Stimulated activated CD4-positive, alpha-beta T cell treated with anti-CD3 and anti-CD28 coated beads, Interleukin-1b, Interleukin-23, amount 100 ng/mL, for 4 hours (primary cell): ENCODE measurements at regions not wholly inside any gene's neighbourhood (a gene's known extent, or its start where the extent isn't known, plus 50 kb on each side); places are given as distances from the start of the nearest gene placed in this dataset.
"Not testable (repeated sequence)": the region's sequence is repeated elsewhere in the genome, so short reads cannot be mapped to it uniquely, and the experiment has no call there.

Experiments
- DNase-seq, 2 donors: peaks; one replicate each; pipeline ENCODE4 v3.0.0-alpha.2; 2020; ENCODE audit warnings: low read depth in 2 of 2

DNA sequence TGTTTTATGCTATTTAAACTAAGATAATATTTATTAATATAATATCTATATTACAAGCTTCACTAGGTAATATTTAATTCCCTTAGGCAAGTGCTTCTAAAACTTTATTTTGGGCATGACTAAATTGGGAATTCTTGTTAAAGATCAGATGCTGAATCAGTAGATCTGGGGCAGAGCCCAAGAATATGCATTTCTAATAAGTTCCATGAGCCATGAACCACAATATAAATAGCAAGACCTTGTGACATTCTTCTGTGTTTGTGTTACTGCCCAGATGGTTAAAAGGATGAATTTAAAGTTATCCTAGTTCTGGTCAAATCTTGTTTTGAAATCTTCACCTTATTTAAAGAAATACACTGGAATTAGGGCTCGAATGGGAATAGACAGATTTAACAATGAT, 258.4 kb upstream of the CACNA2D1 start:
- DNase-seq = no peak

DNA sequence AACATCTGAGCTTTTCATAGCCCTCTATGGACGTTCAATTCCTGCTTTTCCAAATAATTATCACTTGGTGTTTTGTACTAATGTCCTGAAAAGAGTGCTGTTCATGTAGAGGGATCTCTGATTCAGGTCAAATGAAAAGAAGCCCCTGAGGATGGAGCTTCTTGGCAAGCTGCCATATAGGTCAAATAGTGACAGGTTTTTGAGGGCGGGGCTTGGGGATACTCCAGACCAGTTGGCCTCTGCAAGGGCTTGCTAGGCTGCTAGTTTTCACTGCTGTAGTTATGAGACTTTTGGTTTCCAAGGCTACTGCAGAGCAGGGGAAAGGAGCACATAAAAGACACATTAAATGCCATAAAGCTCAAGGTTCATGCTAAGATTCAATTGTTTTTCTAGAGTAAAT, 257.2 kb upstream of the CACNA2D1 start:
- DNase-seq = no peak

DNA sequence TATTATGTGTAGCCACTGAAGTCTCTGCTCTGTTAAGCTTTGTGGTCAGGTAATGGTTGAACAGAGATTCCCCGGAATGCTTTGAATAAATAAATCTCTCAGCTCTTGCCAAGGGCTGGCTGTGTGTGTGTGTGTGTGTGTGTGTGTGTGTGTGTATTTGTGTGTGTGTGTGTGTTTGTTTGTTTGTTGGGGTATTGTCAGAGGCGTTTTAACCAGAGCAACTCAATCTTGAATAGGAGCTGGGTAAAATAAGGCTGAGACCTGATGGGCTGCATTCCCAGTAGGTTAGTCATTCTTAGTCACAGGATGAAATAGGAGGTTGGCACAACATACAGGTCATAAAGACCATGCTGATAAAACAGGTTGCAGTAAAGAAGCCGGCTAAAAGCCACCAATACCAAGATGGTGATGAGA, 256.2 kb upstream of the CACNA2D1 start:
- no peak for DNase-seq

DNA sequence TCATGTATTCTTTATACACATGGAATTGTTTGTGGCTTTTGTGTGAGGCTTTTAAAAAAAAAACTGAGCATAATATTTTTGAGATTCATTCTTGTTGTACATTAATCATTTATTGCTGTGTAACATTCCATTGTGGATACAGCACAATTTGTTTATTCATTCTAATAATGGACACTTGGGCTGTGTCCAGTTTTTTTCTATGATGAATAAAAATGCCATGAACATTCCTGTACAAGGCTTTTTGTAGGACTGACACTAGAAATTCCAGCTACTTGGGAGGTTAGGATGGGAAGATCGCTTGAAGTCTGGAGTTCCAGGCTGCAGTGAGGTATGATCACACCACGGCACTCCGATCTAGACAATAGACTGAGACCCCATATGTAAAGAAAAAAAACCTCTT, 254.3 kb upstream of the CACNA2D1 start:
- no peak for DNase-seq

DNA sequence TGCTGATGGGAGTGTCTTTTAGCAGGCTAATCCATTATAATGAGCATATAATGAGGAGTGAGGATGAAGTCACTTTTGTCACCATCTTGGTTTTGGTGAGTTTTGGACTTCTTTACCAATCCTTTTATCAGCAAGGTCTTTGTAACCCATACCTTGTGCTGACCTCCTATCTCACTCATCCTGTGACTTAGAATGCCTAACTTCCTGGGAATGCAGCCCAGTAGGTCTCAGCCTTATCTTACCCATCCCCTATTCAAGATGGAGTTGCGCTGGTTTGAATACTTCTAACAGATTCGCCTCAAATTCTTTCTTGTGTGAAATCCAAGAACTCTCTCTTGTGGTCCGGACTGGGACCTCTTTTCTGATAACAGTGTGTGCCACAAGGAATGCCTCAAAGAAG, 253.1 kb upstream of the CACNA2D1 start:
- no peak for DNase-seq

DNA sequence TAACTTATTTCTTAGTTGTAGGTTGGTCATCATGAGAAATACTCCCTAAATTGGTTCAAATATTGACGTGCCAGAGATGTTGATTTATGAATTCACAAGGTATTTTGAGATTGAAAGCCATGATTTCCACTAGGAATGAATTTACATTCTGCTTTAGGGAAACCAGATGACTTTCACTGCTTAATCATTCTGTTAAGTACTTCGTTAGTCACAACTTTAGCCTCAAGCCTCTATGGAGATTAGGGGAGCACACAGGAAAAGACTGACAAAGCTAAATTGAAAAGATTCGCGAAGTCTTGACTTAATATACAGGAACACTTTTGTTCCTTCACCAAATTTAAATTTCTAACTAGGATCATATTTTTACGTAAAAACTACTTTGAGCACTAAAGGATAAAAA, 250.4 kb upstream of the CACNA2D1 start:
- DNase-seq = no peak

DNA sequence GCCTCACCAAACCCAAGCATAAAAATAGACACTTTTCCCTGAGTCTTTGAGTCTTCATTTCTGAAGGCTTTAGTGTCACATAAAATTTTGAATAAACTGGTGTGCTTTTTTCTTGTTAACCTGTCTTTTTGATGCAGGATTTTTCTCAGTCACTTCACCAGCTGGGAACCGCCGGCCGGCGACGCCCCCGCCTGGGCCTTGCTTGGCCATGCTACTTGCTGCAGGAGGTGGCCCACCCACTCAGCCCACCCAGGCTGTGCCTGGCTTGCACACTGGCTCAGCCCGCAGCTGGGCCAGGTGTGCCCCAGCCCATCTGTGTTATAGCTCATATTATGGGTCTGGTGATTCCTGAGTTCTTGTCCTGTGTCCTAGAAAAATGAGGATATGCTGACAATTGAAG, 247.4 kb upstream of the CACNA2D1 start:
- DNase-seq = no peak

DNA sequence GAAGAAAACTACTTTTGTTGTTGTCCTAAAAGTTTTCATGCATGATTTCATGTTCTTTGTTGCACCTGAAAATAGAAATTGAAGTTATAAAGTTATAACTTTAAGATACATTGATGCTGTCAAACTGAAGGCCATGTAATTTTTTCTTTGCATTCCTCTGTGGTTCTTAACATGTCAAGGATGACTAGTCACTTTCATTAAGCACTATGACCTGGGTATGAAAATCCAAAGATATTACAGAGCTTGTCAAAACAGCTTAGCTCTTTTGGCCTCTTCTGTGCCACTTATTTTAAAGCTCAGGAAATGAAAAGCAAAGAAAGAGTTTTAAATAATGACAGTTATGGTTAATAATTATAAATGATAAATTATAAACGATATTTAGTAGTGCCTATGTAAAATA, 241.6 kb upstream of the CACNA2D1 start:
- no peak for DNase-seq

DNA sequence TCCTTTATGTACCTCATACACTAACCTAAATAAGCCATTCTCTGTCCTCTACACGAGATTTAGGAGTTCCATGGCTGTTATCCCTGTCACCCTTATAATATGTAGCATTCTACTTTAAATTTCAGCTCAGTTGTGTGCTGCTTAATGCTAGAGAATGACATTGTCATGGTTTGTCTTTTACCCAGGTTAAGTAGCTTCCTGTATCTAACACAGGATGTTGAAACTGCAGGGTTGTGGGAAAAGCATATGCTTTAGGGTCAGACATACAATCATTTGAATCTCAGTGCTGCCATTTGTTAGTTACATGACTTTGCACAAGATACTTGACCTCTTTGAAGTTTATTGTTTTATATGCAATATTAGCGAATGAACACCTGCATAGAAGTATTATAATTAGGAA, 235.1 kb upstream of the CACNA2D1 start:
- DNase-seq = no peak

DNA sequence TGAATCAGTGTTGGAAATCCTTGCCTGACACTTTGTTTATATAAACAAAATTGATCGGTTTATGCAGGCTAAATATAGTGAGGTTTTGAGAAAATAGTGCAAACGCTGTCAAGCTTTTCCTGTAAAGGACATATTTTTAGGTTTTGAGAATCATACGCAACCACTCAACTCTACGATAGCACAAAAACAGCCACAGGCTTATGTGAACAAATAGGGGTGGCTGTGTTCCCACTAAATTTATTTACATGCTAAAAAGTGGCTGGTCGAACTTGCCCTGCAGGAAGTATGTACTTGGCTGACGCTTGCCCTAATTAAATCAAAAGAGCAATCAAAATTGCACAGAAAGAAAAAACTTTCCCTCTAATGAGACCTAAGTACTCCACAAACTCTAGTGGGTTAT, 234.7 kb upstream of the CACNA2D1 start:
- no peak for DNase-seq

DNA sequence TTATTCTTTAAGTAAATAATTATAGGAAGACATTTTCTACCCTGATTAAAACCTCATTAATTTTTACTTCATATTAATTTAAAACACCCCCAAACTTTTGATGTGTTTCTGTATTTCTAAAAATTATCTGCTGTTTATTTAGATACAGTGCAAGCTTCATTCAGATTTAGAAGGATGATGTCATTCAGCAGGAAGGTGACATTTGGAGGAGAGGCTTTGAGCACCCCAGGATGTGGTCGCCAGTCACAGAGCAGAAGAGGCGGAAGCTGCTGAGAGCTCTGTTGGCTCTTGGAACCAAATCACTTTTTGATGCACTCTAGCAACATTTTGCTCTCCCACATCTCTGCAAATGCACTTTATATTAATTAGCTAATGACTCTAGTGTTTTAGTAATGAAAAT, 233.9 kb upstream of the CACNA2D1 start:
- peak in 1 of 2 donors; percentile 12 for DNase-seq

DNA sequence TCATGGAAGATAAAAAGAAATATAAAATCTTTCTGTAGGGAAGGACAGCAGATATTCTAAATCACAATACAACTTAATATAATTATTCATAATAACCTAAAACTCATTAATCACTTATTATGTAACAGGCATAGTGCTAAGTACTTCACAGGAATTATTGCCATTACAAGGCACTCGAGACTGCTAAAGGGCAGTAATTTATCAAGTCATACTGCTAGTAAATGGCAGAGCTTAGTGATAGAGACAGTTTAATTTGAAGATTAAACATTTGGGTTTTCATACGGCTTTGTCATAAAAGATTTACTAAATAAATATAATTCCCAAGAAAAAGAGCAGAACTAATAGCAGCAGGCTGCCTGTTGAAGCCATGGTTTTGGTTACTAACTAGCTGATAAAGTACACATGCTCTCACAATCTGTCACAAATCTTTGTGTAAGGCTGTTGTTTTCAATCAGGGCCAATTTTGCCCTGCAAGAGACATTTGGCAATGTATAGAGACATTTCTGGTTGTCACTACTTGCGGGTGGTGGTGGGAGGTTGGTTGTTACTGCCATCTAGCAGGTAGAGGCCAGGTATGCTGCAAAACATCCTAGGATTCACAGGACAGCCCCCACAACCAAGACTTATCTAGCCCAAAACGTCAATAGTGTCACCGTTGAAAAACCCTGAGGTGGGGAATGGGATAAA, 233.3 kb upstream of the CACNA2D1 start:
- no peak for DNase-seq

DNA sequence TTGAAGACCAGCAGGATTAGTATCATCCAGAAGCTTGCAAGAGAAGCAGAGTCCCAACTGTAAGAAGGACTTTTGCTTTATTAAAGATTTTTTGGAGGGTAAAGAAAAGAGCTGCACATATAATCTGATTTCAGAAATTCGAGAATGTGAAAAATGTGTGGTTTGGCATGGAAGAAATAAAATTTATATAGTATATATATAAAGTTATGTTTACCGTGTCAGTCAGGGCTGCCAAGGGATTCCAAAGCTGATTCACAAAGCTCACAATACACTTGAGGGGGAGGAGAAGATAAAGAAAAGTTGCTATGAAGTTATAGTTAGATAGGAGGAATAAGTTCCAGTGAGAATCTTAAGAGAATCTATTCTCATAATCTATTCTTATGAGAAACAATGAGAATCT, 231.8 kb upstream of the CACNA2D1 start:
- DNase-seq = no peak

DNA sequence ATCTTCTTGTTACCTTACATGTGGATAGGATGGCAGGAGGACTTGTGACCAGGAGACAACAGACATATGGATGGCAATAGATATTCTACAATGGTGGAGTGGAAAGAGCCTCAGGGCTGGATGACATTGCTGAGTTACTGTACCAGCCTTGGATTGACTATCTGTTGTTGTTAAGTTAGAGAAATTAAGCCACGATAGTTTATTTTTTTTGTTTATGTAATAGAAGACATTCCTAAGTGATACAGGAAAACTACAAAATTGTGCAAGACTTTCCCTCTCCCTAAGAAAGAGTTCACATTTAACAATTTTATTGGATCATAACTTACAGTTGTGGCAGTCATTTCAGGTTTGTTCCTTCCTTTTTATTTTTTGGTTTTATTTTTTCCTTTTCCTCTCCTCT, 230.7 kb upstream of the CACNA2D1 start:
- DNase-seq = no peak

DNA sequence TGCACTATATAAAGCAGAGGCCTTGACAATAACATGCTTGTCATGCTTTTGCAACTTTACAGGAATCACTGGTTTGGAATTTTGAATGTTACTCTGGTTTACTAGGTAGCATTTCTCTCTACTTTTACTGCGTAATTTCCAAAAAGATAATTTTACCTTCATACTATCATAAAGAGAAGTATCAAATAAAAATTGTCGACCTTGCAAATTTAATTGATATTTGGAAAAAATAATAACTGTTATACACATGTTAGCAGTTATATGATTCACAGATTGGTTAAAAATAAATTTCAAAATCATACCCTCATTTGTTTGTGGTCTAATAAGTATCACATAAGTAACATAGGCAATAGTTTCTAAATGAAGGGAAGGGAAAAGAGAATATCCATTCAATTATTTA, 228.5 kb upstream of the CACNA2D1 start:
- DNase-seq = no peak

DNA sequence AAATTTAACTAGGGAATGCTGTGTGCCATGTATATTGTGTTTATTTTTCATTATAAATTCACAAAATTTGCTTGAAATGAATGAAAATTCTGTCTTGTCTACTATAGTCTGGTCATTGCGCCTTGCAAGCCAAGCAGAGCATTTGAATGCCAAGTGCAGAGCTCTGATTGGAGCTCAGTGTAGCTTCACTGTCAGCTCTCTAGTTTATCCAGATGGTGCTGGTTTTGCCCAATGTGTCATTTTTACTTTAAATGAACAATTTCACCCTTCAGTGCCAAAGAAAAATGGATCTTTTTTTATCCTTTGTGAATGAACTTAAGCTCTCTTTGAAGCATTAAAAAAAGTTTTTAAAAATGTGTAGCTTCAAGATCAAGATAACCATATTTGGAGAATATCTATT, 225.6 kb upstream of the CACNA2D1 start:
- no peak for DNase-seq

DNA sequence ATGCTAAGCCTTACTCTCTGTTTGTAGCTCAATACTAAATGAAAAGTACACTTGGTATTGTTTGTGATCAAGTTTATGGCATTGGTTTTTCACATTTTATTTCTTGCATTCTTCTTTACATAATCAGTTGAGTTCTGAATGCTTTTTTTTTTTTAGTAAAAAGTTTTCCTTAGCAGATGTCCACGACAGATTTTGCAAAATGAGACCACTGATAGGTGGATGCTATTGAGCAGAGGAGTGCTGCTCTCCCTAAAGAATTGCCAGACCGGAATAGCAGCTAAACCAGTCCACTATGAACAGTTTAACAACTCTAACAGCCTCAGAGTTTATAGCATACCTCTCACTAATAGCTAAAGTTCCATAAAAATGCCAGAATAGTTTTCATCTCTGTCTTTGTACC, 225.1 kb upstream of the CACNA2D1 start:
- DNase-seq = no peak

DNA sequence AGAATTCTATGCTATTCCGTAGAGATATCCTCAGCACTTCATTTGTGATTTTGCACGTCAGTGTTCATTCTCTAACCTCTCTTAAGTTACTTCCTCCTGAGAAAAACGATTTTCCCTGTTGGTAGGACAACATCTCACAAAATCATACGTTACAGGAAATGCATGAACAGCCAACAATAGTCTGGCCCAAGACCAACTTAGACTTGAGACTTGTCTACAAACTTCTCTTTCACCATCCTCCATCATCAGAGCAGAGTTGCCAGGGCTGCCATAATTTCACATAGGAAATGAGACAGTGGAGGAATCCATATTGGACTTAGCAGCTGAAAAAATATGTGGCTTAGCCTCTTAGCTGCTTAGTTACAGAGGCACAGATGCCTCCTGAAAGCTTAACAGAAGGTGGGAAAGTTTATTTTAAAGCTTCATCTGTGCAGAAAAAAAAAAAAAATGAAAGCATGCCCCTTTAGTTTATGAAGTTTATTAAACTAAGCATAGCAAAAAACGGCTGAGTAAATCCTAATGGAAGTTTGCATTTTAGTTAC, 222.5 kb upstream of the CACNA2D1 start:
- no peak for DNase-seq

DNA sequence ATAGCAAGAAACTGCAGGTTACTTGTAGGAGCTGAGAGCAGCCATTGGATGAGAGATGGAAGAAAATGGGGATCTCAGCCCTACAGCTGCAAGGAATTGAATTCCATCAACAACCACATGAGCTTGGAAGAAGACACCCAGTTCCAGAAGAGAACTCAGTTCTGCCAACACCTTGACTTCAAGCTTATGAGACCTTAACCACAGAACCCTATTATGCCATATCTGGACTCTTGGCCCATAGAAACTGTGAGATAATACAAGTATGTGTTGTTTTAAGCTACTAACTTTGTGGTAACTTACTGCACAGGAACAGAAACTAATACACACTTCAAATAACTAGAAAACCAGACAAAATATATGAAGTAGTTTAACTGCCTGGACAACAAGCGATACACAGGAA, 212.4 kb upstream of the CACNA2D1 start:
- no peak for DNase-seq

DNA sequence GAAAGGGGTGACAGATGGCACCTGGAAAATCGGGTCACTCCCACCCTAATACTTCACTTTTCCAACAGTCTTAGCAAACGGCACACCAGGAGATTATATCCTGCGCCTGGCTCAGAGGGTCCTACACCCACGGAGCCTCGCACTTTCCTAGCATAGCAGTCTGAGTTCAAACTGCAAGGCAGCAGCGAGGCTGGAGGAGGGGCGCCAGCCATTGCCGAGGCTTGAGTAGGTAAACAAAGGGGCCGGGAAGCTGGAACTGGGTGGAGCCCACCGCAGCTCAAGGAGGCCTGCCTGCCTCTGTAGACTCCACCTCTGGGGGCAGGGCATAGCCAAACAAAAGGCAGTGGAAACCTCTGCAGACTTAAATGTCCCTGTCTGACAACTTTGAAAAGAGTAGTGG, 206.5 kb upstream of the CACNA2D1 start:
- not testable (repeated sequence) for DNase-seq

DNA sequence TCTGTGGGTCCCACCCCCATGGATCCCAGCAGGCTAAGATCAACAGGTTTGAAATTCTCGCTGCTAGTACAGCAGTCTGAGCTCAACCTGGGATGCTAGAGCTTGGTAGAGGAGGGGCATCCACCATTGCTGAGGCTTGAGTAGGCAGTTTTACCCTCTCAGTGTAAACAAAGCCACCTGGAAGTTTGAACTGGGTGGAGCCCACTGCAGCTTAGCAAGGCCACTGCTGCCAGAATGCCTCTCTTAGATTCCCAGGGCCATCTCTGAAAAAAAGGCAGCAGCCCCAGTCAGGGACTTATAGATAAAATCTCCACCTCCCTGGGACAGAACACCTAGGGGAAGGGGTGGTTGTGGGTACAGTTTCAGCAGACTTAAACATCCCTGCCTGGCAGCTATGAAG, 190.0 kb upstream of the CACNA2D1 start:
- DNase-seq = no peak

DNA sequence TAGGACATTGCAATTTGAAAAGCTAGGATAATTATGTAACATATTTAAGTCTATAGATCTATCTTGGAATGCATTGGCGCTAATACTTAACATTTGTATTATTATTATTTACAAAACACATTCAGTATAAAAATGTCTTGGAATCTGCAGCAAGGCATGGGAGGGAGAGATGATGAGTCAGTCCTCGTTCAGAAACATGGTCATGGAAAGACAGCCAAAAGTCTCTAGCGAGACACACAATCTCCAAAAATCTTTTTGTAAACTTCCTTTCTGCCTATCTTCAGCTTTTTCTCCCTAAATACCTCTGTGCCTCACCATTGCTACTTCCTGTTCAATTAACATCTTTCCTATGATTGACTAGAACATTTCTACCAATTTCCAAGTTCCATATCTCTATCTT, 188.4 kb upstream of the CACNA2D1 start:
- no peak for DNase-seq

DNA sequence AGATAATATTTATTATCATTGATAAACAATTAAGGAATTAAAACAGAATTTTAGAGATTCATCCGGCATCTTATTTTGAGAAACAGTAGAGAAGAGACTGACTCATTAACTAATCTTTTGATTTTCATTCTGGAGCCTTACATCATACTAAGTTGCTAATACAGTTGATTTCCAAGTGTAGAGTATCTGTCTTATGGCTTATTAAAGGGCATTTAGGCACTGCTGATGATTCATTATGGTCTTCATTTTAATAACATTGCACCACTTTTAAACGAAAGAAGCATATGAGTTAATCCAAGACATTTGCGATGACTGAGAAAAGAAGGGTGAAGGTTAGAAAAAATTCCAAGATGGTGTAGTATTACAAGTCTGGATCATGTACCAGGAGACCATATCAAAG, 186.0 kb upstream of the CACNA2D1 start:
- DNase-seq = no peak

DNA sequence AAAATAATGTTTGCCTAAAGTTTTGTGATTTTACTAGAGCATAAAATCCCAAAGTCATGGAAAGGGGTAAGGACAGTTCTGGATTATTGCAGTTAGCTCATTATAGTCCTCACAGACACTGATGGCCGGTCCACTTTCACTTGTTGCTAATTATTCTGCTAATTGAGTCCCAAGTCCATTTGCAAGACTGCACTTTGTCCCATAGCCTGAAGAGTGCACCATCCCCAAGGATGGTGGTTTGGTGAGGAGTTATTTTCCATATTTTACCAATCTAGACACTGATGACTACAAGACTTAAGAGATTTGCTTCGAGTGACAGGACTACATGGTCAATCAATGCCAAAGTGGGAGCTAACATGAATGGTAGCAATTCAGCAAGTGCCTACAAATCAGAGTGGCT, 181.8 kb upstream of the CACNA2D1 start:
- DNase-seq = no peak
